Keratinocyte (primary cell): ENCODE measurements at regions not wholly inside any gene's neighbourhood (a gene's known extent, or its start where the extent isn't known, plus 50 kb on each side); places are given as distances from the start of the nearest gene placed in this dataset.

Experiments
- DNase-seq: peaks from one replicate; pipeline ENCODE4 v3.0.0-alpha.2; 2011; ENCODE audit warnings: low read depth, missing footprints, low spot score
- FAIRE-seq: peaks from 2 replicates; lab custom pipeline; 2011; peaks lifted over from hg19 to GRCh38; lab: Jason Lieb, UNC
- H2AFZ ChIP-seq: 2 replicates; pipeline ENCODE4 v1.6.0; 2012; ENCODE audit warnings: low read length, control low read depth, inconsistent platforms; ENCODE audit not compliant: control insufficient read depth
- H3K27ac ChIP-seq: 2 replicates; pipeline ENCODE4 v1.5.1; 2011; ENCODE audit warnings: low read length; ENCODE audit not compliant: control insufficient read depth, insufficient read depth
- H3K27me3 ChIP-seq: 3 replicates; pipeline ENCODE4 v1.6.0; 2011; ENCODE audit warnings: low read length; ENCODE audit not compliant: control insufficient read depth, insufficient read depth; ENCODE audit errors: extremely low read depth
- H3K36me3 ChIP-seq, 2 experiments: 2 replicates in 1 of 2; 3 replicates in 1 of 2; pipeline ENCODE4 v1.5.1; 2011; ENCODE audit warnings: low read length in 2 of 2, mild to moderate bottlenecking in 1 of 2; ENCODE audit not compliant: control insufficient read depth in 2 of 2, insufficient read depth in 2 of 2; ENCODE audit errors: extremely low read depth in 1 of 2
- H3K4me1 ChIP-seq: 3 replicates; pipeline ENCODE4 v1.5.1; 2011; ENCODE audit warnings: low read length; ENCODE audit not compliant: control insufficient read depth, insufficient read depth; ENCODE audit errors: extremely low read depth
- H3K4me2 ChIP-seq: 3 replicates; pipeline ENCODE4 v1.6.0; 2011; ENCODE audit warnings: low read depth, low read length; ENCODE audit not compliant: control insufficient read depth, insufficient read depth; ENCODE audit errors: extremely low read depth
- H3K4me3 ChIP-seq, 3 experiments: fragments of 200-600 bp in 1 of 3; sonication (generic) in 1 of 3; 2 replicates in 2 of 3; 3 replicates in 1 of 3; pipeline ENCODE4 v1.5.1; 2011 to 2016; ENCODE audit warnings: low read length in 3 of 3, mild to moderate bottlenecking in 3 of 3, control low read depth in 2 of 3, inconsistent platforms in 1 of 3, low read depth in 1 of 3, mixed read lengths in 1 of 3, mixed run types in 1 of 3, moderate library complexity in 1 of 3; ENCODE audit not compliant: control insufficient read depth in 2 of 3, insufficient read depth in 2 of 3; ENCODE audit errors: extremely low read depth in 1 of 3
- H3K79me2 ChIP-seq: 2 replicates; pipeline ENCODE4 v1.6.0; 2012; ENCODE audit warnings: low read length; ENCODE audit not compliant: control insufficient read depth, insufficient read depth
- H3K9ac ChIP-seq: 3 replicates; pipeline ENCODE4 v1.6.0; 2011; ENCODE audit warnings: low read length; ENCODE audit not compliant: control insufficient read depth, insufficient read depth; ENCODE audit errors: extremely low read depth
- H3K9me1 ChIP-seq: 3 replicates; pipeline ENCODE4 v1.6.0; 2011; ENCODE audit warnings: low read length; ENCODE audit not compliant: control insufficient read depth, insufficient read depth; ENCODE audit errors: extremely low read depth
- H3K9me3 ChIP-seq: 2 replicates; pipeline ENCODE4 v1.5.1; 2012; ENCODE audit warnings: low read depth, low read length; ENCODE audit not compliant: control insufficient read depth
- H4K20me1 ChIP-seq: 3 replicates; pipeline ENCODE4 v1.6.0; 2011; ENCODE audit warnings: low read length; ENCODE audit not compliant: control insufficient read depth, insufficient read depth; ENCODE audit errors: extremely low read depth
- EZH2 ChIP-seq: IDR thresholded peaks from one replicate; pipeline ENCODE4 v1.6.1; 2012; ENCODE audit warnings: inconsistent platforms, mild to moderate bottlenecking, low read length, moderate library complexity
- dilution Hi-C: fragments of 300-500 bp; cut with MboI; formaldehyde crosslinking; loops from one replicate; pipeline ENCODE4 v1.7.0; 2020; ENCODE audit warnings: low sequenced_read_pairs; ENCODE audit not compliant: extremely low pct_ligation_motif_present
- TF ChIP-seq, protein P1 (sequence below), 3 experiments: IDR thresholded peaks in 1 of 3; conservative IDR thresholded peaks in 1 of 3; optimal IDR thresholded peaks in 1 of 3; 2 replicates in 2 of 3; 3 replicates in 1 of 3; pipeline versions ENCODE3 to v1.5.1; 2011; ENCODE audit warnings: low read length in 3 of 3, mild to moderate bottlenecking in 3 of 3, moderate library complexity in 2 of 3, control low read depth in 1 of 3, inconsistent platforms in 1 of 3; ENCODE audit not compliant: insufficient read depth in 2 of 3; ENCODE audit errors: extremely low read depth in 1 of 3

DNA sequence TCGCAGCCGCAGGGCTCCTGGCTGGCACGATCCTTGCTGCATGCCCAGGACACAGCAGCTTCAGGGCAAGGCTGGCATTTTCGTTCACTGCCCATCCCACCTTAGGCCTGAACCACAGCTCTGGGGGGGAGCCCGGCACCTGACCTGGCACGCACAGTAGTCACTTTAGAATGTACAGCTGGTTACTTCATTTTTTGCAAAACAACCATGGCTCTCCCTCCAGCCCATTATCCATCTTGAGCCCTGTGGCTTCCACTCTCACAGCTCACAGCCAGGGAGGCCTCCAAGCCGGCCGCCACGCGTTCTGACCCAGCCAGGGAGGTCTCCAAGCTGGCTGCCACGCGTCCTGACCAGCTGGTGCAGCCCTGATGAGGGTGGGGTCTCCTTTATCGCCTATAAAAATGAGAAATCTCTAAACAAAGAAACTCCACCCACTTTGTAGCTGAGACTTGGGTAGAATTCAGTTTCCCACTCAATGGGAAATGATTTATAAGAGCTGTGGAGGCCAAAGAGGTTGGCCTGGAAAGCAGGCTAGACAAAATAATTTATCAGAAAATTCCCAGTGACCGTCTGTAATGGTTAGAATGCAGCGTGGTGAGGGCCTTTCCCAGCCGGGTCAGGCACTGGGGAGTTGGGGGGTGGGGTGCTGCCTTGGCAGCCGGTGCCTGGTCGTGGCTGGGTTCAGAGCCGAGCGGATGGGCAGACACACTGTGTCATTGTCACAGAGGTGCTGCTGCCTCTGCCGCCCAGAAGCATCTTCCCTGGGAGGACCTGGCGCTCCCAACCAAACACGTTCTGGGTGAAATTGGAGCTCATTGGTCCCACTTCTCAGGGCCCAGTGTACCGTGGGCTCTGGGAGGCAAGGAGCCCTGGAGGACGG, 54.6 kb upstream of the ACTRT2 start:
- no peaks in the 10 kb centered on the region for H3K4me1 ChIP-seq
- H3K36me3 ChIP-seq = no peaks in the 10 kb centered on the region
- no peak for DNase-seq
- no peaks in the 10 kb centered on the region for H3K27me3 ChIP-seq
- H3K9ac ChIP-seq = no peak overlapping the region
- no peak for FAIRE-seq
- H3K79me2 ChIP-seq = no peaks in the 10 kb centered on the region
- no peak overlapping the region for H3K4me3 ChIP-seq
- H3K27ac ChIP-seq = no peak overlapping the region
- no peak overlapping the region for H2AFZ ChIP-seq
- TF ChIP-seq EZH2 = no peak
- H3K4me2 ChIP-seq = no peak overlapping the region
- no peaks in the 10 kb centered on the region for H4K20me1 ChIP-seq
- dilution Hi-C loops = no loop called here
- peaks cover 14% of the 10 kb centered on the region for H3K9me3 ChIP-seq
- H3K9me1 ChIP-seq = no peaks in the 10 kb centered on the region

DNA sequence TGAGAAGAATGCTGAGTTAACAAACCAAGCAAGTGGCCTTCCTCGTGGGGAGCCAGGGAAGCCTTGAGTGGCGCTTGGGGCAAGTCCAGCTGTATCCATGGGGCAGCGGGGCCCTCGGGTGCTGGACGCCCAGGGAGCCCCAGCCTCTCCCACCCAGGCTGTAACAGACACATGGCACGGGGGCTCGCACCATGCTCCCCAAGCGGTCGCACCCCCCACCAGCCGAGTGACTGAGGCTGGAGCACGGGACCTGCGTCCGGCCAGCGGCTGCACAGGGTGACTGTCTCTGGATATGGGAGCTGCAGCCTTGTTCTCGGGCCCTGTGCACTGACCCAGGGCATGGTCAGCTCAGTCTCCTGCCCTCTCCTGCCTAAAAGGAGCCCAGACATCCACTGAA, 53.9 kb upstream of the ACTRT2 start:
- FAIRE-seq (no peak), DNase-seq (no peak)
- no peaks in the 10 kb centered on the region for H4K20me1 ChIP-seq
- H3K4me3 ChIP-seq = no peak overlapping the region
- no peak overlapping the region for H3K4me2 ChIP-seq
- H3K4me1 ChIP-seq = no peaks in the 10 kb centered on the region
- dilution Hi-C loops = no loop called here
- H3K9me1 ChIP-seq = no peaks in the 10 kb centered on the region
- no peaks in the 10 kb centered on the region for H3K36me3 ChIP-seq
- no peaks in the 10 kb centered on the region for H3K79me2 ChIP-seq
- H3K27me3 ChIP-seq = no peaks in the 10 kb centered on the region
- no peak overlapping the region for H3K27ac ChIP-seq
- peaks cover 14% of the 10 kb centered on the region for H3K9me3 ChIP-seq
- no peak for TF ChIP-seq EZH2
- TF ChIP-seq, protein P1, sequence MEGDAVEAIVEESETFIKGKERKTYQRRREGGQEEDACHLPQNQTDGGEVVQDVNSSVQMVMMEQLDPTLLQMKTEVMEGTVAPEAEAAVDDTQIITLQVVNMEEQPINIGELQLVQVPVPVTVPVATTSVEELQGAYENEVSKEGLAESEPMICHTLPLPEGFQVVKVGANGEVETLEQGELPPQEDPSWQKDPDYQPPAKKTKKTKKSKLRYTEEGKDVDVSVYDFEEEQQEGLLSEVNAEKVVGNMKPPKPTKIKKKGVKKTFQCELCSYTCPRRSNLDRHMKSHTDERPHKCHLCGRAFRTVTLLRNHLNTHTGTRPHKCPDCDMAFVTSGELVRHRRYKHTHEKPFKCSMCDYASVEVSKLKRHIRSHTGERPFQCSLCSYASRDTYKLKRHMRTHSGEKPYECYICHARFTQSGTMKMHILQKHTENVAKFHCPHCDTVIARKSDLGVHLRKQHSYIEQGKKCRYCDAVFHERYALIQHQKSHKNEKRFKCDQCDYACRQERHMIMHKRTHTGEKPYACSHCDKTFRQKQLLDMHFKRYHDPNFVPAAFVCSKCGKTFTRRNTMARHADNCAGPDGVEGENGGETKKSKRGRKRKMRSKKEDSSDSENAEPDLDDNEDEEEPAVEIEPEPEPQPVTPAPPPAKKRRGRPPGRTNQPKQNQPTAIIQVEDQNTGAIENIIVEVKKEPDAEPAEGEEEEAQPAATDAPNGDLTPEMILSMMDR (optimal IDR thresholded peaks at IDR 0.05 in 1 of 3, IDR thresholded peaks at IDR 0.05 in 1 of 3, conservative IDR thresholded peaks at IDR 0.05 in 1 of 3; ENCODE audit: extremely low read depth in 1 of 3, insufficient read depth in 2 of 3, low read length in 3 of 3) = no peak
- H2AFZ ChIP-seq = no peak overlapping the region
- H3K9ac ChIP-seq = no peak overlapping the region
